Lung microvascular endothelial cell (primary cell): ENCODE measurements at regions not wholly inside any gene's neighbourhood (a gene's known extent, or its start where the extent isn't known, plus 50 kb on each side); places are given as distances from the start of the nearest gene placed in this dataset.

Experiments
- DNase-seq, 2 donors: peaks; one replicate each; pipeline versions ENCODE4 v3.0.0 to v3.0.0-alpha.2; 2010; ENCODE audit warnings: low read depth in 2 of 2

GRCh38 chr21:36532769-36533467 is 53.0 kb upstream of the CLDN14 start:
- no peak for DNase-seq

GRCh38 chr21:36533468-36533848 is 53.5 kb upstream of the CLDN14 start:
- DNase-seq = no peak

- no peak for DNase-seq
Observed at GRCh38 chr21:36534656-36535055, 54.7 kb upstream of the CLDN14 start.

- DNase-seq = no peak
Observed at GRCh38 chr21:36535618-36536241, 55.8 kb upstream of the CLDN14 start.

- no peak for DNase-seq
Observed at GRCh38 chr21:36538761-36539160, 58.8 kb upstream of the CLDN14 start.

GRCh38 chr21:36539434-36540150 is 59.7 kb upstream of the CLDN14 start:
- DNase-seq = no peak

GRCh38 chr21:36540700-36541099 is 60.8 kb upstream of the CLDN14 start:
- DNase-seq = no peak

- no peak for DNase-seq
Observed at GRCh38 chr21:36541721-36542139, 61.8 kb upstream of the CLDN14 start.

GRCh38 chr21:36542312-36543101 is 62.6 kb upstream of the CLDN14 start:
- no peak for DNase-seq

GRCh38 chr21:36543924-36544323 is 64.0 kb upstream of the CLDN14 start:
- DNase-seq = no peak

GRCh38 chr21:36544545-36544944 is 64.6 kb upstream of the CLDN14 start:
- DNase-seq = no peak

- DNase-seq = no peak
Observed at GRCh38 chr21:36545776-36546511, 66.0 kb upstream of the CLDN14 start.

- no peak for DNase-seq
Observed at GRCh38 chr21:36547464-36547863, 67.5 kb upstream of the CLDN14 start.

- no peak for DNase-seq
Observed at GRCh38 chr21:36548866-36549265, 68.9 kb upstream of the CLDN14 start.

GRCh38 chr21:36549470-36549869 is 69.5 kb upstream of the CLDN14 start:
- DNase-seq = no peak

- no peak for DNase-seq
Observed at GRCh38 chr21:36550761-36551160, 70.8 kb upstream of the CLDN14 start.

- no peak for DNase-seq
Observed at GRCh38 chr21:36551321-36551720, 71.4 kb upstream of the CLDN14 start.

- DNase-seq = peak in 1 of 2 donors; percentile 27
Observed at GRCh38 chr21:36551731-36552433, 72.0 kb upstream of the CLDN14 start.

- no peak for DNase-seq
Observed at GRCh38 chr21:36552434-36552785, 72.5 kb upstream of the CLDN14 start.

GRCh38 chr21:36553406-36553805 is 73.5 kb upstream of the CLDN14 start:
- no peak for DNase-seq
